ENCODE measurements at regions not wholly inside any gene's neighbourhood (a gene's known extent, or its start where the extent isn't known, plus 50 kb on each side); places are given as distances from the start of the nearest gene placed in this dataset.

GRCh38 chr2:150417278-150417677 lies 70.2 kb downstream of the RND3 start:
- WGBS (ENCODE audit: insufficient coverage) = 85% methylated on average over 3 of the region's 3 CpGs

GRCh38 chr2:150415022-150415421 lies 72.4 kb downstream of the RND3 start:
- Histone ChIP-seq H3K4me1 (ENCODE audit: control insufficient read depth, insufficient read depth, low read length) (no peaks in the 10 kb centered on the region), H3K36me3 (ENCODE audit: control insufficient read depth, insufficient read depth, low read length) (no peaks in the 10 kb centered on the region), H3K4me3 (ENCODE audit: low read length) (no peak overlapping the region), H3K27ac (ENCODE audit: low read length) (no peak overlapping the region), H3K9me3 (ENCODE audit: control insufficient read depth, insufficient read depth, low read length) (peaks cover 6% of the 10 kb centered on the region), H3K27me3 (ENCODE audit: control insufficient read depth, insufficient read depth, low read length) (no peaks in the 10 kb centered on the region)
- TF ChIP-seq CTCF (IDR thresholded peaks at IDR 0.05) = no peak
- H3K27me3 Mint-ChIP-seq (ENCODE audit: low read depth in 2 of 2) = no peaks in the 10 kb centered on the region
- ATAC-seq (no peak), DNase-seq (no peak)
- intact Hi-C loops (cut with micrococcal nuclease) = no loop called here
- no peaks in the 10 kb centered on the region for H3K36me3 Mint-ChIP-seq
- H3K27ac Mint-ChIP-seq = no peak overlapping the region
- peaks cover 6 to 9% of the 10 kb centered on the region in 2 donors for H3K9me3 Mint-ChIP-seq
- no peaks in the 10 kb centered on the region for H3K4me1 Mint-ChIP-seq
- no peak overlapping the region for H3K4me3 Mint-ChIP-seq

More at GRCh38 chr2:150417278-150417677, 70.2 kb downstream of the RND3 start:
- Mint-ChIP-seq H3K27ac (no peak overlapping the region), H3K9me3 (peaks cover 4 to 12% of the 10 kb centered on the region in 2 donors), H3K36me3 (no peaks in the 10 kb centered on the region), H3K27me3 (ENCODE audit: low read depth in 2 of 2) (no peaks in the 10 kb centered on the region), H3K4me3 (no peak overlapping the region), H3K4me1 (no peaks in the 10 kb centered on the region)
- intact Hi-C loops (cut with micrococcal nuclease) = no loop called here
- no peak for TF ChIP-seq CTCF (IDR thresholded peaks at IDR 0.05)
- Histone ChIP-seq H3K4me3 (ENCODE audit: low read length) (no peak overlapping the region), H3K27ac (ENCODE audit: low read length) (no peak overlapping the region), H3K4me1 (ENCODE audit: control insufficient read depth, insufficient read depth, low read length) (no peaks in the 10 kb centered on the region), H3K36me3 (ENCODE audit: control insufficient read depth, insufficient read depth, low read length) (no peaks in the 10 kb centered on the region), H3K9me3 (ENCODE audit: control insufficient read depth, insufficient read depth, low read length) (peaks cover 10% of the 10 kb centered on the region), H3K27me3 (ENCODE audit: control insufficient read depth, insufficient read depth, low read length) (no peaks in the 10 kb centered on the region)
- ATAC-seq = no peak
- DNase-seq = no peak

- Mint-ChIP-seq H3K27me3 (ENCODE audit: low read depth in 2 of 2) (no peaks in the 10 kb centered on the region), H3K36me3 (no peaks in the 10 kb centered on the region), H3K27ac (no peak overlapping the region), H3K9me3 (peaks cover 4 to 6% of the 10 kb centered on the region in 2 donors), H3K4me3 (no peak overlapping the region), H3K4me1 (no peaks in the 10 kb centered on the region)
- TF ChIP-seq CTCF (IDR thresholded peaks at IDR 0.05) = no peak
- H3K4me1 ChIP-seq (ENCODE audit: control insufficient read depth, insufficient read depth, low read length) = no peaks in the 10 kb centered on the region
- H3K4me3 ChIP-seq (ENCODE audit: low read length) = no peak overlapping the region
- ATAC-seq (no peak), DNase-seq (no peak)
- WGBS (ENCODE audit: insufficient coverage) = 72% methylated on average over 2 of the region's 2 CpGs
- H3K9me3 ChIP-seq (ENCODE audit: control insufficient read depth, insufficient read depth, low read length) = peaks cover 6% of the 10 kb centered on the region
- no peaks in the 10 kb centered on the region for H3K36me3 ChIP-seq (ENCODE audit: control insufficient read depth, insufficient read depth, low read length)
- no peak overlapping the region for H3K27ac ChIP-seq (ENCODE audit: low read length)
- intact Hi-C loops (cut with micrococcal nuclease) = no loop called here
- H3K27me3 ChIP-seq (ENCODE audit: control insufficient read depth, insufficient read depth, low read length) = no peaks in the 10 kb centered on the region
Measured at GRCh38 chr2:150413910-150414309, 73.6 kb downstream of the RND3 start.

GRCh38 chr2:150413366-150413765 lies 74.1 kb downstream of the RND3 start:
- H3K4me3 Mint-ChIP-seq = no peak overlapping the region
- Histone ChIP-seq H3K9me3 (ENCODE audit: control insufficient read depth, insufficient read depth, low read length) (peaks cover 6% of the 10 kb centered on the region), H3K36me3 (ENCODE audit: control insufficient read depth, insufficient read depth, low read length) (no peaks in the 10 kb centered on the region), H3K4me1 (ENCODE audit: control insufficient read depth, insufficient read depth, low read length) (no peaks in the 10 kb centered on the region), H3K4me3 (ENCODE audit: low read length) (no peak overlapping the region), H3K27me3 (ENCODE audit: control insufficient read depth, insufficient read depth, low read length) (no peaks in the 10 kb centered on the region), H3K27ac (ENCODE audit: low read length) (no peak overlapping the region)
- no peak for TF ChIP-seq CTCF (IDR thresholded peaks at IDR 0.05)
- no peaks in the 10 kb centered on the region for H3K36me3 Mint-ChIP-seq
- no peak overlapping the region for H3K27ac Mint-ChIP-seq
- H3K4me1 Mint-ChIP-seq = no peaks in the 10 kb centered on the region
- no peaks in the 10 kb centered on the region for H3K27me3 Mint-ChIP-seq (ENCODE audit: low read depth in 2 of 2)
- intact Hi-C loops (cut with micrococcal nuclease) = no loop called here
- no peak for DNase-seq
- ATAC-seq = no peak
- WGBS (ENCODE audit: insufficient coverage) = 88% methylated on average over 5 of the region's 7 CpGs
- peaks cover 4 to 6% of the 10 kb centered on the region in 2 donors for H3K9me3 Mint-ChIP-seq
